ENCODE measurements at regions not wholly inside any gene's neighbourhood (a gene's known extent, or its start where the extent isn't known, plus 50 kb on each side); places are given as distances from the start of the nearest gene placed in this dataset.

GRCh38 chr20:56194042-56194441, 54.5 kb upstream of the MC3R start:
- TF ChIP-seq CTCF (IDR thresholded peaks at IDR 0.05) (no peak), POLR2A (IDR thresholded peaks at IDR 0.05) (no peak)

All from body of pancreas (tissue), 4 donors.